ENCODE measurements at regions not wholly inside any gene's neighbourhood (a gene's known extent, or its start where the extent isn't known, plus 50 kb on each side); places are given as distances from the start of the nearest gene placed in this dataset.

- Histone ChIP-seq H2AFZ (ENCODE audit: low read length) (no peak overlapping the region), H4K20me1 (ENCODE audit: insufficient read depth, low read depth, low read length) (no peaks in the 10 kb centered on the region), H3K79me2 (ENCODE audit: low read length) (no peaks in the 10 kb centered on the region), H3K36me3 (ENCODE audit: insufficient read depth, low read length) (no peaks in the 10 kb centered on the region), H3K9me2 (replicated peaks; ENCODE audit: insufficient read depth, low read length) (no peaks in the 10 kb centered on the region), H3K9me3 (ENCODE audit: low read length) (no peaks in the 10 kb centered on the region), H3K4me1 (ENCODE audit: low read length) (no peaks in the 10 kb centered on the region), H3K27me3 (ENCODE audit: low read length) (no peaks in the 10 kb centered on the region), H3K9ac (ENCODE audit: low read length) (no peak overlapping the region), H3K4me3 (ENCODE audit: low read length) (no peak overlapping the region), H3K27ac (ENCODE audit: low read length) (no peak overlapping the region), H3K4me2 (ENCODE audit: low read depth, low read length, poor library complexity, severe bottlenecking) (no peak overlapping the region)
- no peak for DNase-seq
Observed at GRCh38 chr2:67486041-67486796, 89.1 kb downstream of the ETAA1 start.

GRCh38 chr2:67487993-67488392, 90.9 kb downstream of the ETAA1 start:
- Histone ChIP-seq H3K9me3 (ENCODE audit: low read length) (no peaks in the 10 kb centered on the region), H3K4me3 (ENCODE audit: low read length) (no peak overlapping the region), H4K20me1 (ENCODE audit: insufficient read depth, low read depth, low read length) (no peaks in the 10 kb centered on the region), H3K36me3 (ENCODE audit: insufficient read depth, low read length) (no peaks in the 10 kb centered on the region), H3K27me3 (ENCODE audit: low read length) (no peaks in the 10 kb centered on the region), H3K79me2 (ENCODE audit: low read length) (no peaks in the 10 kb centered on the region), H3K9ac (ENCODE audit: low read length) (no peak overlapping the region), H3K27ac (ENCODE audit: low read length) (no peak overlapping the region), H2AFZ (ENCODE audit: low read length) (no peak overlapping the region), H3K4me2 (ENCODE audit: low read depth, low read length, poor library complexity, severe bottlenecking) (no peak overlapping the region), H3K4me1 (ENCODE audit: low read length) (no peaks in the 10 kb centered on the region), H3K9me2 (replicated peaks; ENCODE audit: insufficient read depth, low read length) (no peaks in the 10 kb centered on the region)
- DNase-seq: no peak

GRCh38 chr2:67489396-67489795, 92.3 kb downstream of the ETAA1 start:
- Histone ChIP-seq H3K9ac (ENCODE audit: low read length) (no peak overlapping the region), H4K20me1 (ENCODE audit: insufficient read depth, low read depth, low read length) (no peaks in the 10 kb centered on the region), H3K9me2 (replicated peaks; ENCODE audit: insufficient read depth, low read length) (no peaks in the 10 kb centered on the region), H3K36me3 (ENCODE audit: insufficient read depth, low read length) (no peaks in the 10 kb centered on the region), H3K4me3 (ENCODE audit: low read length) (no peak overlapping the region), H3K27ac (ENCODE audit: low read length) (no peak overlapping the region), H3K4me1 (ENCODE audit: low read length) (no peaks in the 10 kb centered on the region), H2AFZ (ENCODE audit: low read length) (no peak overlapping the region), H3K79me2 (ENCODE audit: low read length) (no peaks in the 10 kb centered on the region), H3K4me2 (ENCODE audit: low read depth, low read length, poor library complexity, severe bottlenecking) (no peak overlapping the region), H3K9me3 (ENCODE audit: low read length) (no peaks in the 10 kb centered on the region), H3K27me3 (ENCODE audit: low read length) (no peaks in the 10 kb centered on the region)
- no peak for DNase-seq

- H3K9me2 ChIP-seq (replicated peaks; ENCODE audit: insufficient read depth, low read length): no peaks in the 10 kb centered on the region
- H3K27ac ChIP-seq (ENCODE audit: low read length): no peak overlapping the region
- peaks cover 7% of the 10 kb centered on the region for H3K4me1 ChIP-seq (ENCODE audit: low read length)
- no peak for DNase-seq
- H3K27me3 ChIP-seq (ENCODE audit: low read length): no peaks in the 10 kb centered on the region; the same call in 1 of the 2 replicates
- H3K79me2 ChIP-seq (ENCODE audit: low read length): no peaks in the 10 kb centered on the region
- H3K4me2 ChIP-seq (ENCODE audit: low read depth, low read length, poor library complexity, severe bottlenecking): no peak overlapping the region
- H3K36me3 ChIP-seq (ENCODE audit: insufficient read depth, low read length): no peaks in the 10 kb centered on the region
- no peak overlapping the region for H3K4me3 ChIP-seq (ENCODE audit: low read length)
- no peaks in the 10 kb centered on the region for H4K20me1 ChIP-seq (ENCODE audit: insufficient read depth, low read depth, low read length)
- H3K9me3 ChIP-seq (ENCODE audit: low read length): no peaks in the 10 kb centered on the region
- no peak overlapping the region for H3K9ac ChIP-seq (ENCODE audit: low read length)
- H2AFZ ChIP-seq (ENCODE audit: low read length): no peak overlapping the region
Observed at GRCh38 chr2:67498931-67499330, 101.8 kb downstream of the ETAA1 start.

GRCh38 chr2:67499989-67500388, 102.9 kb downstream of the ETAA1 start:
- Histone ChIP-seq H4K20me1 (ENCODE audit: insufficient read depth, low read depth, low read length) (no peaks in the 10 kb centered on the region), H3K4me3 (ENCODE audit: low read length) (no peak overlapping the region), H2AFZ (ENCODE audit: low read length) (no peak overlapping the region), H3K4me1 (ENCODE audit: low read length) (peaks cover 7% of the 10 kb centered on the region), H3K9me2 (replicated peaks; ENCODE audit: insufficient read depth, low read length) (no peaks in the 10 kb centered on the region), H3K4me2 (ENCODE audit: low read depth, low read length, poor library complexity, severe bottlenecking) (no peak overlapping the region), H3K27ac (ENCODE audit: low read length) (no peak overlapping the region), H3K9ac (ENCODE audit: low read length) (no peak overlapping the region), H3K9me3 (ENCODE audit: low read length) (no peaks in the 10 kb centered on the region), H3K79me2 (ENCODE audit: low read length) (no peaks in the 10 kb centered on the region), H3K27me3 (ENCODE audit: low read length) (no peaks in the 10 kb centered on the region; the same call in 1 of the 2 replicates), H3K36me3 (ENCODE audit: insufficient read depth, low read length) (no peaks in the 10 kb centered on the region)
- DNase-seq: no peak

GRCh38 chr2:67500541-67500940, 103.4 kb downstream of the ETAA1 start:
- Histone ChIP-seq H4K20me1 (ENCODE audit: insufficient read depth, low read depth, low read length) (no peaks in the 10 kb centered on the region), H3K9ac (ENCODE audit: low read length) (no peak overlapping the region), H3K4me2 (ENCODE audit: low read depth, low read length, poor library complexity, severe bottlenecking) (no peak overlapping the region), H3K79me2 (ENCODE audit: low read length) (no peaks in the 10 kb centered on the region), H2AFZ (ENCODE audit: low read length) (no peak overlapping the region), H3K36me3 (ENCODE audit: insufficient read depth, low read length) (no peaks in the 10 kb centered on the region), H3K4me3 (ENCODE audit: low read length) (no peak overlapping the region), H3K27ac (ENCODE audit: low read length) (no peak overlapping the region), H3K9me2 (replicated peaks; ENCODE audit: insufficient read depth, low read length) (no peaks in the 10 kb centered on the region), H3K4me1 (ENCODE audit: low read length) (peaks cover 7% of the 10 kb centered on the region), H3K27me3 (ENCODE audit: low read length) (no peaks in the 10 kb centered on the region; the same call in 1 of the 2 replicates), H3K9me3 (ENCODE audit: low read length) (no peaks in the 10 kb centered on the region)
- DNase-seq: no peak

- DNase-seq: no peak
- no peaks in the 10 kb centered on the region for H3K9me3 ChIP-seq (ENCODE audit: low read length)
- no peaks in the 10 kb centered on the region for H3K9me2 ChIP-seq (replicated peaks; ENCODE audit: insufficient read depth, low read length)
- no peak overlapping the region for H3K4me3 ChIP-seq (ENCODE audit: low read length)
- no peak overlapping the region for H3K4me2 ChIP-seq (ENCODE audit: low read depth, low read length, poor library complexity, severe bottlenecking)
- no peaks in the 10 kb centered on the region for H4K20me1 ChIP-seq (ENCODE audit: insufficient read depth, low read depth, low read length)
- H2AFZ ChIP-seq (ENCODE audit: low read length): no peak overlapping the region
- H3K36me3 ChIP-seq (ENCODE audit: insufficient read depth, low read length): no peaks in the 10 kb centered on the region
- H3K27me3 ChIP-seq (ENCODE audit: low read length): no peaks in the 10 kb centered on the region; the same call in 1 of the 2 replicates
- no peak overlapping the region for H3K9ac ChIP-seq (ENCODE audit: low read length)
- no peaks in the 10 kb centered on the region for H3K4me1 ChIP-seq (ENCODE audit: low read length)
- H3K79me2 ChIP-seq (ENCODE audit: low read length): no peaks in the 10 kb centered on the region
- no peak overlapping the region for H3K27ac ChIP-seq (ENCODE audit: low read length)
Observed at GRCh38 chr2:67502346-67503065, 105.4 kb downstream of the ETAA1 start.

- H3K9me3 ChIP-seq (ENCODE audit: low read length): no peaks in the 10 kb centered on the region
- no peak overlapping the region for H2AFZ ChIP-seq (ENCODE audit: low read length)
- H3K79me2 ChIP-seq (ENCODE audit: low read length): no peaks in the 10 kb centered on the region
- H3K4me2 ChIP-seq (ENCODE audit: low read depth, low read length, poor library complexity, severe bottlenecking): no peak overlapping the region
- no peak overlapping the region for H3K9ac ChIP-seq (ENCODE audit: low read length)
- no peak overlapping the region for H3K27ac ChIP-seq (ENCODE audit: low read length)
- no peak overlapping the region for H3K4me3 ChIP-seq (ENCODE audit: low read length)
- no peak for DNase-seq
- no peaks in the 10 kb centered on the region for H3K36me3 ChIP-seq (ENCODE audit: insufficient read depth, low read length)
- H3K4me1 ChIP-seq (ENCODE audit: low read length): no peaks in the 10 kb centered on the region
- no peaks in the 10 kb centered on the region for H4K20me1 ChIP-seq (ENCODE audit: insufficient read depth, low read depth, low read length)
- H3K27me3 ChIP-seq (ENCODE audit: low read length): no peaks in the 10 kb centered on the region; the same call in 1 of the 2 replicates
- no peaks in the 10 kb centered on the region for H3K9me2 ChIP-seq (replicated peaks; ENCODE audit: insufficient read depth, low read length)
Observed at GRCh38 chr2:67503066-67503795, 106.1 kb downstream of the ETAA1 start.

All from Karpas-422 (cell line).